ENCODE measurements at regions not wholly inside any gene's neighbourhood (a gene's known extent, or its start where the extent isn't known, plus 50 kb on each side); places are given as distances from the start of the nearest gene placed in this dataset.

DNA sequence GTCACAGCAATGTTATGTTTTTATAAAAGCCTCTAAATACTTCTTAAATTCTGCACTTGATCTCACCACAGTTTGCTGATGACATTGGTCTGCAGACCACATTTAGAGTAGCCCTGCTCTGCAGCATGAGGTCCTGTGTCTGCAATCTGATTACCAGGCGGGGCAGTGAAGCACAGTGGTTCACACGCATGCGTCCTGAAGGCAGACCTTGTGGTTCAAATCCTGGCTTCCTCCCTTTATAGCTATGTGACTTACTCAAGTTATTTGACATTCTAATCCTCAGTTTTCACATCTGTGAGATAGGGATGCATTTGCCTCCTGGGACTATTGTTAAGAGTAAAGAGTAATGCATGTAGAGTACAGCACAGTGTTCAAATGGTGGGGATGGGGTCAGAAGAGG, 50.3 kb downstream of the BMAL2 start:
- no peak for DNase-seq

DNA sequence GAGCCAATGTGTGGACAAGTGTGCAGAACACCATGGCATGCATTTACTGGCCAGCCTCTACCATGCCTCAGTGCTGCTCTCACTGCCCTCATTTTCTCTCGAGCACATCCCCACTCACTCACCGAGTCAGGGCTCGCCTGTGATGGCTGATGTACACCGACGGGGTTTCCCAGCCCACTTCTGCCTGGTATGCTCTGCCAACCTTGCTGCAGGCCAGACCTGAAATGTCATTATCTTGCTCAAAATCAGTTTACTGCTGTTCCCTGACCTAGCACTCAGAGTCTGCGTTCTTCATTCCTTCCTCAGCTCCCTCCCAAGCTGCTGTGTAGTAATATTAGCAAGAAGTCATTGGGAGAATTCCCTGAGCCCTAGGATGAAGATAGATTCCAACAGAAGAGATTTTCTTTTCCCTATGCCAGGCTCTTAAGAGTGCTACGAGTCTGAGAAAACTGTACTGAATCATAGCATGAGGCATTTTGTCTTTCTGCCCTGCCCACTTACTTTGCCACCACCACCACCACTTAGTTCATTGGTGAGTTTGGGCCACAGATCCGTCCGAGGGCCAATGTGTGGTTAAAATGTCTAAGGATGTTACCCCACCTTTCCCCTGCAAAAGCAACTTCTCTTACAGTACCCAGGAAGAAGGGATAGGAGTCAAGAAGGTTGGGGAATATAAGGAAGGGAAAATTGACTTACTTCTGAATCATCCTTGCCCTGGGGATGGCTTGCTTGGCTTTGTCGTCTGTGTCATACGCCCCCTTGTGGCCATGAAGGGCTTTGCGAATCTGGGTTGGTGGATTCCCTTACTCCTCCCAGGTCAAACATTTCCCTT, 51.0 kb downstream of the BMAL2 start:
- DNase-seq: peak; percentile 40

DNA sequence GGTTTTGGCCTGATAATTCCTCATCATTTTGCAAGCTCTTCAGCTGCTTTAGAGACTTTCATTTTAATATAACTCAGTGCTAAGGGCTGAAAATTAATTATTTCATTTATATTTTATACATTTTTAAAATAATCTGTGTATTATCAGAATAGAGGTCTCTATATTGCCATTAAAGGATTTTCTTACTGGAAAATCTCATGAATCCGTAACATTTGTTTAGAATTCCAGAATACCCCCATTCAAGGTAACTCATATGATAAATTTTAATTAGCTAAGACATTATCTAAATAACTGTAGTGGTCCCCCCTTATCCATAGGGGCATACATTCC, 51.6 kb downstream of the BMAL2 start:
- DNase-seq: no peak

DNA sequence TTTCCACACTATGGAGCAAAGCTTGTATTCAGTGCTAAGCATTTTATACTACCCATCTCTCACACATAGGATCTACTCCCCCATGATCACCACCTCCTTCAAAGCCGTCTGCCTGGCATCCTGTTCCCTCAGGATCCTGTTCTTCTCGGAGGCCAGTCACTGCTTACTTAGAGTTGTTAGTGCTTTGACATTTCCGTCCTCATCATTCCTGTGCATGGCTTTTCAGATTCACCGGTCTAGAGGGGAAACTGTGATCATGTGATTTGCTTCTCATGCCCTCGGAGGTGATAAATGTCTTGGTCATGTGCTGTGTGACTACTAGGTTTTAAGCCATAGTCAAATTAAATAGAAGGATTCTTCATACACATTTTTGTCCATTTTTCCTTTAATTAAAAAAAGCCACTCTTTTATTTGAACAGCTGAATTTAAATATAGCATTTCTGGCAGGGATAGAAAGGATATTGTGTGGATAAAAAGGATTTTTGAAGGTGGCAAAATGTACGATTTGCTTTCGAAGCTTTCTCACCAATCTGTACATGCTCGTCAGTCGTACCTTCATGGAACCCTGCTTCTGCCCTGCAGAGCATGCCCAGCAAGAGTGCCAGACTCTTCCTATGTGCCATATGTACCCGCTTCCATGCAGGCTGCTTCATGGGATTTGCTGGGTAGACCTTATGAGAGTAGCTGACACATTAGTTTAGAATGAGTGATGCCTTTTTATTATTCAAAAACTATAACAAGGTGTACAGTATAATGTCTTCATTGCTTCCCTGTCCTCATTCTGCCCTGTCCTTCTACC, 53.3 kb downstream of the BMAL2 start:
- DNase-seq: no peak

- DNase-seq: no peak
Measured at GRCh38 chr12:27387473-27387872, 54.8 kb downstream of the BMAL2 start.

- no peak for DNase-seq
Measured at GRCh38 chr12:27388650-27389049, 56.0 kb downstream of the BMAL2 start.

GRCh38 chr12:27394676-27395075, 51.9 kb upstream of the SMCO2 start:
- no peak for DNase-seq

- no peak for DNase-seq
Measured at GRCh38 chr12:27396216-27396815, 50.2 kb upstream of the SMCO2 start.
